ENCODE measurements at regions not wholly inside any gene's neighbourhood (a gene's known extent, or its start where the extent isn't known, plus 50 kb on each side); places are given as distances from the start of the nearest gene placed in this dataset.

- ChIA-PET POLR2A (interaction anchor here (1.1 to 1.5 kb wide), 3 partner anchors 20 to 94 kb away, joined by 3 to 4 read pairs (median 3); no protein-coding TSS in a partner anchor), CTCF (interaction anchor here (0.6 to 1.7 kb wide), 4 partner anchors 38 to 173 kb away, joined by 3 to 11 read pairs (median 4); partner anchors contain the start of gene ADRA2C)
- no peaks in the 10 kb centered on the region for H3K27me3 ChIP-seq (ENCODE audit: insufficient read depth)
- H3F3A ChIP-seq (replicated peaks; ENCODE audit: insufficient read depth) = no peaks in the 10 kb centered on the region
- no peaks in the 10 kb centered on the region for H3K9me3 ChIP-seq
- 32% methylated on average over 13 of the region's 17 CpGs for WGBS (ENCODE audit: low lambda C conversion rate)
- H2AFZ ChIP-seq (ENCODE audit: low read depth) = no peak overlapping the region
- no peak overlapping the region for H3K9ac ChIP-seq
- peaks cover 0 to 75% of the 10 kb centered on the region in 2 experiments; a peak in 1 of 4 replicates for H3K4me1 ChIP-seq (ENCODE audit: control insufficient read depth in 1 of 2, insufficient read depth in 2 of 2, low read depth in 1 of 2, low read length in 1 of 2)
- H3K9me2 ChIP-seq = no peaks in the 10 kb centered on the region
- no peaks in the 10 kb centered on the region for H3K36me3 ChIP-seq (replicated peaks in 1 of 2; ENCODE audit: control insufficient read depth in 1 of 2, insufficient read depth in 2 of 2, low read length in 1 of 2)
- DNase-seq = peak; percentile 91
- no peaks in the 10 kb centered on the region for H4K20me1 ChIP-seq (ENCODE audit: insufficient read depth)
- no peak overlapping the region for H3K4me3 ChIP-seq (ENCODE audit: low read depth in 2 of 2, low read length in 1 of 2)
- no peaks in the 10 kb centered on the region for H3K79me2 ChIP-seq (ENCODE audit: insufficient read depth)
- no peak for TF ChIP-seq NRF1 (IDR thresholded peaks at IDR 0.05; ENCODE audit: low read depth, low read length)
- TF ChIP-seq POLR2AphosphoS5 (IDR thresholded peaks at IDR 0.05; ENCODE audit: low read depth, low read length) = no peak
- TF ChIP-seq TAF1 (IDR thresholded peaks at IDR 0.05; ENCODE audit: borderline replicate concordance, low read depth, low read length) = no peak
- TF ChIP-seq ZBTB33 (IDR thresholded peaks at IDR 0.05; ENCODE audit: borderline replicate concordance, low read depth) = no peak
- TF ChIP-seq, protein P1, sequence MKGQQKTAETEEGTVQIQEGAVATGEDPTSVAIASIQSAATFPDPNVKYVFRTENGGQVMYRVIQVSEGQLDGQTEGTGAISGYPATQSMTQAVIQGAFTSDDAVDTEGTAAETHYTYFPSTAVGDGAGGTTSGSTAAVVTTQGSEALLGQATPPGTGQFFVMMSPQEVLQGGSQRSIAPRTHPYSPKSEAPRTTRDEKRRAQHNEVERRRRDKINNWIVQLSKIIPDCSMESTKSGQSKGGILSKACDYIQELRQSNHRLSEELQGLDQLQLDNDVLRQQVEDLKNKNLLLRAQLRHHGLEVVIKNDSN (IDR thresholded peaks at IDR 0.05; ENCODE audit: borderline replicate concordance, low read depth) = no peak
- no peak for TF ChIP-seq YY1 (IDR thresholded peaks at IDR 0.05; ENCODE audit: low read depth)
- TF ChIP-seq GABPA (IDR thresholded peaks at IDR 0.05; ENCODE audit: low read depth) = no peak
- TF ChIP-seq SIN3A (IDR thresholded peaks at IDR 0.05; ENCODE audit: borderline replicate concordance, low read depth, low read length) = no peak
- TF ChIP-seq EP300 (IDR thresholded peaks at IDR 0.05; ENCODE audit: borderline replicate concordance in 1 of 2, low read depth in 1 of 2, low read length in 1 of 2) = peak in 1 of 2 experiments; percentile 88; a peak in 2 of 4 replicates
- no peak for TF ChIP-seq RXRA (IDR thresholded peaks at IDR 0.05; ENCODE audit: borderline replicate concordance, low read depth)
- TF ChIP-seq NFIC (IDR thresholded peaks at IDR 0.05; ENCODE audit: borderline replicate concordance) = no peak
- TF ChIP-seq, protein P2, sequence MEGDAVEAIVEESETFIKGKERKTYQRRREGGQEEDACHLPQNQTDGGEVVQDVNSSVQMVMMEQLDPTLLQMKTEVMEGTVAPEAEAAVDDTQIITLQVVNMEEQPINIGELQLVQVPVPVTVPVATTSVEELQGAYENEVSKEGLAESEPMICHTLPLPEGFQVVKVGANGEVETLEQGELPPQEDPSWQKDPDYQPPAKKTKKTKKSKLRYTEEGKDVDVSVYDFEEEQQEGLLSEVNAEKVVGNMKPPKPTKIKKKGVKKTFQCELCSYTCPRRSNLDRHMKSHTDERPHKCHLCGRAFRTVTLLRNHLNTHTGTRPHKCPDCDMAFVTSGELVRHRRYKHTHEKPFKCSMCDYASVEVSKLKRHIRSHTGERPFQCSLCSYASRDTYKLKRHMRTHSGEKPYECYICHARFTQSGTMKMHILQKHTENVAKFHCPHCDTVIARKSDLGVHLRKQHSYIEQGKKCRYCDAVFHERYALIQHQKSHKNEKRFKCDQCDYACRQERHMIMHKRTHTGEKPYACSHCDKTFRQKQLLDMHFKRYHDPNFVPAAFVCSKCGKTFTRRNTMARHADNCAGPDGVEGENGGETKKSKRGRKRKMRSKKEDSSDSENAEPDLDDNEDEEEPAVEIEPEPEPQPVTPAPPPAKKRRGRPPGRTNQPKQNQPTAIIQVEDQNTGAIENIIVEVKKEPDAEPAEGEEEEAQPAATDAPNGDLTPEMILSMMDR (IDR thresholded peaks at IDR 0.05) = no peak
- no peak for TF ChIP-seq FOXM1 (IDR thresholded peaks at IDR 0.05; ENCODE audit: low read depth)
- TF ChIP-seq TEAD4 (IDR thresholded peaks at IDR 0.05; ENCODE audit: borderline replicate concordance, insufficient read depth) = no peak
- TF ChIP-seq RAD21 (IDR thresholded peaks at IDR 0.05; ENCODE audit: low read length) = peak; percentile 34; the same call in 1 of the 2 replicates
- TF ChIP-seq ELF1 (IDR thresholded peaks at IDR 0.05) = no peak
- TF ChIP-seq FOXJ3 (CRISPR knock-in tag; IDR thresholded peaks at IDR 0.05) = peak; percentile 91
- TF ChIP-seq MEF2A (IDR thresholded peaks at IDR 0.05; ENCODE audit: borderline replicate concordance, low read depth) = no peak
- peak; percentile 79 for TF ChIP-seq CHD2 (IDR thresholded peaks at IDR 0.05; ENCODE audit: low read length, partially characterized antibody)
- TF ChIP-seq MXI1 (IDR thresholded peaks at IDR 0.05; ENCODE audit: low read depth, low read length) = peak; percentile 51; the same call in 1 of the 2 replicates
- TF ChIP-seq GATA2 (CRISPR knock-in tag; IDR thresholded peaks at IDR 0.05) = peak; percentile 98
- no peak for TF ChIP-seq PBX3 (IDR thresholded peaks at IDR 0.05)
- TF ChIP-seq RCOR1 (IDR thresholded peaks at IDR 0.05; ENCODE audit: low read length) = peak; percentile 88
- no peak for TF ChIP-seq MAX (IDR thresholded peaks at IDR 0.05; ENCODE audit: low read depth)
- TF ChIP-seq, protein P3, sequence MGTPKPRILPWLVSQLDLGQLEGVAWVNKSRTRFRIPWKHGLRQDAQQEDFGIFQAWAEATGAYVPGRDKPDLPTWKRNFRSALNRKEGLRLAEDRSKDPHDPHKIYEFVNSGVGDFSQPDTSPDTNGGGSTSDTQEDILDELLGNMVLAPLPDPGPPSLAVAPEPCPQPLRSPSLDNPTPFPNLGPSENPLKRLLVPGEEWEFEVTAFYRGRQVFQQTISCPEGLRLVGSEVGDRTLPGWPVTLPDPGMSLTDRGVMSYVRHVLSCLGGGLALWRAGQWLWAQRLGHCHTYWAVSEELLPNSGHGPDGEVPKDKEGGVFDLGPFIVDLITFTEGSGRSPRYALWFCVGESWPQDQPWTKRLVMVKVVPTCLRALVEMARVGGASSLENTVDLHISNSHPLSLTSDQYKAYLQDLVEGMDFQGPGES (IDR thresholded peaks at IDR 0.05; ENCODE audit: low read depth, low read length) = no peak
- no peak for TF ChIP-seq FOSL2 (IDR thresholded peaks at IDR 0.05; ENCODE audit: borderline replicate concordance, low read depth)
- no peak for TF ChIP-seq SMC3 (IDR thresholded peaks at IDR 0.05; ENCODE audit: low read depth, low read length)
- H3K27ac ChIP-seq (ENCODE audit: low read depth in 2 of 2, low read length in 1 of 2) = peak overlapping the region in 1 of 2 experiments; percentile 99; a peak in 2 of 4 replicates
- no peak overlapping the region for H3K4me2 ChIP-seq
Observed at GRCh38 chr4:3707423-3708102, 58.6 kb upstream of the ADRA2C start.
